ENCODE measurements at regions not wholly inside any gene's neighbourhood (a gene's known extent, or its start where the extent isn't known, plus 50 kb on each side); places are given as distances from the start of the nearest gene placed in this dataset.

- H3K9me3 Mint-ChIP-seq (ENCODE audit: low read depth): no peaks in the 10 kb centered on the region
- no peak for TF ChIP-seq CTCF (IDR thresholded peaks at IDR 0.05; ENCODE audit: unreplicated experiment)
- no peaks in the 10 kb centered on the region for H3K4me1 Mint-ChIP-seq (ENCODE audit: low read depth)
- H3K27ac Mint-ChIP-seq: no peak overlapping the region
- H3K4me3 Mint-ChIP-seq (ENCODE audit: low read depth): no peak overlapping the region
- DNase-seq (ENCODE audit: low spot score, unreplicated experiment): no peak
- H3K27me3 Mint-ChIP-seq: peaks cover 67% of the 10 kb centered on the region
- no peaks in the 10 kb centered on the region for H3K36me3 Mint-ChIP-seq (ENCODE audit: insufficient read depth)
Observed at GRCh38 chr2:121118951-121119350, 166.1 kb downstream of the TFCP2L1 start.

- no peak overlapping the region for H3K27ac Mint-ChIP-seq
- H3K4me3 Mint-ChIP-seq (ENCODE audit: low read depth): no peak overlapping the region
- no peaks in the 10 kb centered on the region for H3K4me1 Mint-ChIP-seq (ENCODE audit: low read depth)
- TF ChIP-seq CTCF (IDR thresholded peaks at IDR 0.05; ENCODE audit: unreplicated experiment): no peak
- no peaks in the 10 kb centered on the region for H3K36me3 Mint-ChIP-seq (ENCODE audit: insufficient read depth)
- H3K27me3 Mint-ChIP-seq: peaks cover 73% of the 10 kb centered on the region
- DNase-seq (ENCODE audit: low spot score, unreplicated experiment): no peak
- no peaks in the 10 kb centered on the region for H3K9me3 Mint-ChIP-seq (ENCODE audit: low read depth)
Observed at GRCh38 chr2:121120411-121120810, 164.6 kb downstream of the TFCP2L1 start.

- TF ChIP-seq CTCF (IDR thresholded peaks at IDR 0.05; ENCODE audit: unreplicated experiment): no peak
- Mint-ChIP-seq H3K4me1 (ENCODE audit: low read depth) (no peaks in the 10 kb centered on the region), H3K27me3 (peaks cover 70% of the 10 kb centered on the region), H3K4me3 (ENCODE audit: low read depth) (no peak overlapping the region), H3K36me3 (ENCODE audit: insufficient read depth) (no peaks in the 10 kb centered on the region), H3K27ac (no peak overlapping the region), H3K9me3 (ENCODE audit: low read depth) (no peaks in the 10 kb centered on the region)
- DNase-seq (ENCODE audit: low spot score, unreplicated experiment): no peak
Observed at GRCh38 chr2:121120991-121121390, 164.0 kb downstream of the TFCP2L1 start.

GRCh38 chr2:121121661-121122060 lies 163.3 kb downstream of the TFCP2L1 start:
- no peaks in the 10 kb centered on the region for H3K9me3 Mint-ChIP-seq (ENCODE audit: low read depth)
- no peak overlapping the region for H3K4me3 Mint-ChIP-seq (ENCODE audit: low read depth)
- no peaks in the 10 kb centered on the region for H3K36me3 Mint-ChIP-seq (ENCODE audit: insufficient read depth)
- H3K27me3 Mint-ChIP-seq: peaks cover 72% of the 10 kb centered on the region
- no peak for DNase-seq (ENCODE audit: low spot score, unreplicated experiment)
- no peaks in the 10 kb centered on the region for H3K4me1 Mint-ChIP-seq (ENCODE audit: low read depth)
- no peak for TF ChIP-seq CTCF (IDR thresholded peaks at IDR 0.05; ENCODE audit: unreplicated experiment)
- no peak overlapping the region for H3K27ac Mint-ChIP-seq

- no peak overlapping the region for H3K4me3 Mint-ChIP-seq (ENCODE audit: low read depth)
- no peaks in the 10 kb centered on the region for H3K36me3 Mint-ChIP-seq (ENCODE audit: insufficient read depth)
- DNase-seq (ENCODE audit: low spot score, unreplicated experiment): no peak
- no peak overlapping the region for H3K27ac Mint-ChIP-seq
- no peak for TF ChIP-seq CTCF (IDR thresholded peaks at IDR 0.05; ENCODE audit: unreplicated experiment)
- H3K9me3 Mint-ChIP-seq (ENCODE audit: low read depth): no peaks in the 10 kb centered on the region
- H3K27me3 Mint-ChIP-seq: peaks cover 76% of the 10 kb centered on the region
- H3K4me1 Mint-ChIP-seq (ENCODE audit: low read depth): no peaks in the 10 kb centered on the region
Observed at GRCh38 chr2:121123268-121123667, 161.7 kb downstream of the TFCP2L1 start.
